Motor neuron (in vitro differentiated cells): ENCODE measurements at regions not wholly inside any gene's neighbourhood (a gene's known extent, or its start where the extent isn't known, plus 50 kb on each side); places are given as distances from the start of the nearest gene placed in this dataset.

Experiments used
- ATAC-seq, 8 experiments: fragments of 200-7000 bp; cut with Tn5 transposase; replicated peaks in 6 of 8; 2 replicates each; pipeline ENCODE4 v1.8.0; 2021; ENCODE audit warnings: mild to moderate bottlenecking in 8 of 8, moderate library complexity in 8 of 8
- H3K27ac ChIP-seq, 2 donors: fragments of 250-450 bp; sonication (Bioruptor Pico); 2 replicates each; pipeline ENCODE4 v1.9.0; 2021; ENCODE audit warnings: antibody characterized with exemption in 2 of 2, mild to moderate bottlenecking in 2 of 2, moderate library complexity in 1 of 2
- H3K4me1 ChIP-seq, 2 donors: fragments of 250-450 bp; sonication (Bioruptor Pico); replicated peaks in 1 of 2; 2 replicates each; pipeline ENCODE4 v1.6.1; 2021; ENCODE audit warnings: antibody characterized with exemption in 2 of 2, mild to moderate bottlenecking in 2 of 2, moderate library complexity in 1 of 2
- H3K4me3 ChIP-seq, 5 donors: fragments of 250-450 bp; sonication (Bioruptor Pico); 2 replicates each; pipeline ENCODE4 v1.9.0; 2021; ENCODE audit warnings: antibody characterized with exemption in 5 of 5, mild to moderate bottlenecking in 5 of 5, moderate library complexity in 4 of 5
- WGBS, 10 experiments: fragments of 450-650 bp; shearing (Covaris generic); methylation state at CpG; one replicate each; pipeline ENCODE4 v1.0.0; 2022; 5-methylcytosine and 5-hydroxymethylcytosine counted together
- in situ Hi-C, 9 experiments: fragments of 400-800 bp; cut with MboI; loops; one replicate each; pipeline ENCODE4 v1.15.0; 2021; ENCODE audit warnings: low sequenced_read_pairs in 9 of 9, low pct_unique_long_range_greater_than_20kb in 2 of 9; ENCODE audit not compliant: unreplicated experiment in 9 of 9

DNA sequence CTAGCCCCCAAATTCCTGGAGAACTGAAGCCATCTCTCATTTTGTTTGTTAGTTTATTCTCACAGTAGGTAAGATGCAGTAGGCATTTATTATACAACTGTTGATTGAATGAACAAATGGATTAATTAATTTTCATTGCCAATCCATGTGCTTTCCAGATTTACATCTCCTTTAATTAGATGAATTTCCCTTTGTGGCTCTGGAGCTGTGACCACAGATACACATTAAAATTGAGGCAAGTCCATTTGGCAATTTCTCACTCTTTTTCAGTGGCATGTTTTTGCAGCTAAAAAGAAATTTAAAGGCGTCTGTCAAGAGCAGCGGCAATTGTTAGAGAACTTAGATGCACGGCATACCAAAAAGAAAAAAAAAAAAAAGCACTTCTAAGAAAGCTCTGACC lies 635.4 kb upstream of the SOX9 start:
- H3K4me1 ChIP-seq, result no peaks in the 10 kb centered on the region
- 52 to 100% (median 80%) methylated on average over 1 to 3 of the region's 3 CpGs; no CpG with 5 or more reads in 1 of the 10 experiments for WGBS, 10 experiments
- in situ Hi-C loops, result loop anchor here in 1 of 9 experiments (25.0 kb wide), 2 partner anchors 627 to 848 kb away; partner anchors contain the start of gene SOX9
- no peak for ATAC-seq
- H3K4me3 ChIP-seq, result no peak overlapping the region
- H3K27ac ChIP-seq, result no peak overlapping the region

DNA sequence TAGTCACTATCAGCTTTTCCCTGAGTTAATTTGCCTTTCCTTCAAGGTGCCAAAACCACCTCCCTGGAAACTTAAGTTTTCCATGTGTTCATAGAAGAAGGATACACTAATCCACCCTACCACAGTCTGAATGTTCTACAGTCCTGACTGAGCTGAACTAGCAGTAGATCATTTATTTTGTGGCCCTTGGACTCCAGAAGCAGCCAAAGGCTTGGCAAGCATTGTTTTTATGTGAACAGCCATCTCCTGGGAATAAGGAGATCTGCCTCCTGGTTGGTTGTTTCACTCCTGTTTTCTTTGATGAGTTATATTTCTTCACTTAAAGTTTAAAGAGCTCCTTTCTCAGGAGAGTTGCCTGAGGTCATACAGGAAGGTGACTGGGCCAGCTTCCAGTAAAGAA lies 634.6 kb upstream of the SOX9 start:
- H3K4me1 ChIP-seq, result no peaks in the 10 kb centered on the region
- in situ Hi-C loops, result loop anchor here in 1 of 9 experiments (25.0 kb wide), 2 partner anchors 626 to 849 kb away; partner anchors contain the start of gene SOX9
- ATAC-seq, result no peak
- no peak overlapping the region for H3K4me3 ChIP-seq
- H3K27ac ChIP-seq, result no peak overlapping the region

DNA sequence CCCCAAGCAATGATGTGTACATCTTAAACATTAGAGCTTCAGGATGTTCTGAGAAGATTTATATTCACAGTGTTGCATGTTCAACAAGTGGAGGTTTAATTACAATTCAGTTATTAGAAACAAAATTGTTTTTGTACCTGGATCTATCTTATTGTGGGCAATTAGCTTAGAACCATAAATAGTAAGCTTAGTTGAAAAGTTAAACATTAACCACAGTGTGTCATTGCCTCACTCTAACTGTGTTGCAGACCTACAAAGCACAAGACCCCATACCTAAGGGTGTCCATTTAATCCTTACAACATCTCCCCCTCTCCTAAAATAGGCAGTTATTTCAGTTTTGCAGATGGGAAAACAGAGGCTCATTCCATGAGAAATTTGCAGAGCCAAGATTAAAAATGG lies 632.0 kb upstream of the SOX9 start:
- in situ Hi-C loops, result loop anchor here in 1 of 9 experiments (25.0 kb wide), 2 partner anchors 623 to 852 kb away; partner anchors contain the start of gene SOX9
- ATAC-seq, result no peak
- H3K27ac ChIP-seq, result no peak overlapping the region
- H3K4me1 ChIP-seq, result no peaks in the 10 kb centered on the region
- H3K4me3 ChIP-seq, result no peak overlapping the region

DNA sequence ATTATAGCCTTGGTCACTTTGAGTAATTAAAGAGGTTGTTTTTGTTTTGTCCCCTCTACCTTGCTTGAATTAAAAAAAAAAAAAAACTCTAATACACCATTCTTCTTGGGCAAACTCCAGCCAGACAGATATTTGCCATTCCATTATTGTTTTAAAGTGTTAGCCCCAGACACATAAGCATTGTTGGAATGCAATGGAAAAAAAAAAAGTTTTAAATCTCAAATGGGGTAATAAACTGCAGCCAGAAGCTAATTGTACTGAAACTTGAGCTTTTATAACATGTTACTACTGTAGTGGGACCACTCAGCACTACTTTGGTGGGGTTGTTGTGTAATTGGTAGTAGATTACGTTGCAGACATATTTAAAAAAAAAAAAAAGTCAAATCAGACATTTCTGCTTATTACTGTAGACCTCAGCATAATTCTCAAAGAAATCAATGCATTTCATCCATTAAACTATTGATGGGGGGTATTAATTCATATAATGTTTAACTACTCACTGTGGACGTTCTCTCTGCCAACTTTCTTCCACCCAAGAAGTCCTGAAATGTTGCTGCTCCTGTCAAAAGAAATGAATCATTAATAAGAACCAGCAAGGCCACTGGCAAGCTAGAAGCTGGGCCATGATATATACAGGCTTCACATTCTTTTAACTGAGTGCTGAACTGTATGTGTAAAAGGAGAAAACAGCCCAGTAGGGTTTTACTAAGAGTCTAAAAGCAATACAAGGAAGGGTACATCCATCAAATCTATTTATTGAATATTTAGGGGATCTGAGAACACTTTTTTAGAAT lies 626.6 kb upstream of the SOX9 start:
- ATAC-seq, result no peak
- 0 to 100% (median 25%) methylated on average over 1 to 2 of the region's 2 CpGs; no CpG with 5 or more reads in 1 of the 10 experiments for WGBS, 10 experiments
- no peak overlapping the region for H3K27ac ChIP-seq

DNA sequence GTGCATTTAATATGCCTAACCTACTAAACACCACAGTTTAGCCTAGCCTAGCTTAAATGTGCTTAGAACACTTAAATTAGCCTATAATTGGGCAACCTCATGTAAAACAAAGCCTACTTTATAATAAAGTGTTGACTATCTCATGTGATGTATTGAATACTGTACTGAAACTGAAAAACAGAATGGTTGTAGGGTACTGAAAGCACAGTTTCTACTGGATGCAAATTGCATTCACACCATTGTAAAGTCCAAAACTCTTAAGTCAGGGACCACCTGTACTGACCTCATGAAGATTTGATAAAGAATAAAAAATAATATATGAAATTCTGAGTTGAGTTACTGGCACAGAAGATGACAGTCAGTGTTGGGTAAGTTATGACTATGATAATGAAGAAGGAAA lies 625.4 kb upstream of the SOX9 start:
- Histone ChIP-seq H3K4me1 (no peaks in the 10 kb centered on the region), H3K27ac (no peak overlapping the region), H3K4me3 (no peak overlapping the region)
- in situ Hi-C loops, result loop anchor here in 1 of 9 experiments (25.0 kb wide), 2 partner anchors 617 to 858 kb away; partner anchors contain the start of gene SOX9
- ATAC-seq, result no peak

More for the DNA sequence above, 626.6 kb upstream of the SOX9 start:
- in situ Hi-C loops, result loop anchor here in 1 of 9 experiments (25.0 kb wide), 2 partner anchors 618 to 857 kb away; partner anchors contain the start of gene SOX9
- H3K4me3 ChIP-seq, result no peak overlapping the region
- no peaks in the 10 kb centered on the region for H3K4me1 ChIP-seq

DNA sequence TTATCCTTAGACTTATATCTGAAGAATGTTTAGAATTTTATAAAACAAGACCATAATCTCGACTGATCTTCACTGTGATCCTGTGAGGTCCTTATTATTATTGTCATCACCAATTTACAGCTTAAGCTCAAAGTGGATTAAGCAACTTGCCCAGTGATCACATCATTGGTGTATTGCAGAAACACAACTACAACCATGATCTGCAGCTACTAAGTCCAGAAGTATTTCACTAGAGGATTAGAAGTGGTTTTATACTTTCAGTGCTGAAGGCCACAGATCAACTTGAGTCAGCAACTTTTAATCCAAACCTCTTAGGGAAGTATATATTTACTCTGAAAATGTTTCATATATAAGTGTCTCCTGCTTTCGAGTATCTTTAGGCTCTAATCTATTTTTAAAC lies 624.3 kb upstream of the SOX9 start:
- no peak for ATAC-seq
- Histone ChIP-seq H3K27ac (no peak overlapping the region), H3K4me1 (peaks cover 0 to 4% of the 10 kb centered on the region in 2 donors), H3K4me3 (no peak overlapping the region)
- in situ Hi-C loops, result loop anchor here in 1 of 9 experiments (25.0 kb wide), 2 partner anchors 616 to 859 kb away; partner anchors contain the start of gene SOX9
- WGBS, 10 experiments, result 0 to 92% (median 64%) methylated on average over 1 to 2 of the region's 2 CpGs; no CpG with 5 or more reads in 2 of the 10 experiments

DNA sequence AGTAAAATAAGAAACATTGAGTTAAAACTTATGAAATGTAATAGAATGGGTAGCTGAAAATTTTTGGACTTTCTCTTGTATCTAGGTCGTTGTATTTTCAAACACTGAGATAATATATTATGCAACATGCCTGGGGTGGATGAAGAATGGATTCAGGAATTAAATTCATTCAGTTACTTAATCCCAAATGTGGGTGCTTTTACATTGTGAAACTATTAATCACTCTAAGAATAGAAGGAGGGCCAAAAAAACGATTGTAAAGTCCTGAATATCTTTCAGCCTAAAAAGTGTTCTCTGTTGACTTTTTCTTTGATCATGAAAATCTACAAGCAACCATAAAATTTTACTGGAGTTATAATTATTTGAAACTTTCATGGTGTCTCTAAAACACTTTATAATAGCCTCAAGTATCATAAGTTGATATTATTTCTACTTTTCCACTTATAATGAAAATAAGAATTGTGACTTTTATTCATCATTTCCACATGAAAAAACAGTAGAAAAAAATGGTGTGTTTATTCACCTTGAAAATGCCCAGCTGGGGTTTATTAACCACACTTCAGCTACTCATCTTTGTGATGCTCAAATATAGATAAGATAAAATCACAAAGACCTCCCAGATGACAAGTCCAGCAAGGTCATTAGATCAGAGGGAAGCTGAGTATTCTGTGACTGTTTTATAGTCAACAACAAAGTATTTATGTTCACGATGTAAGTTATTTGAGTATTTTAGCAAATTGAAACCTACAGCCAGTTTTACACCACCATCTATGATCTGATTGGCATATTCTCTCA lies 619.9 kb upstream of the SOX9 start:
- in situ Hi-C loops, result no loop called here
- 0 to 90% (median 50%) methylated on average over 1 to 3 of the region's 3 CpGs for WGBS, 10 experiments
- Histone ChIP-seq H3K27ac (no peak overlapping the region), H3K4me3 (no peak overlapping the region), H3K4me1 (peaks cover 0 to 4% of the 10 kb centered on the region in 2 donors)
- ATAC-seq, result no peak

DNA sequence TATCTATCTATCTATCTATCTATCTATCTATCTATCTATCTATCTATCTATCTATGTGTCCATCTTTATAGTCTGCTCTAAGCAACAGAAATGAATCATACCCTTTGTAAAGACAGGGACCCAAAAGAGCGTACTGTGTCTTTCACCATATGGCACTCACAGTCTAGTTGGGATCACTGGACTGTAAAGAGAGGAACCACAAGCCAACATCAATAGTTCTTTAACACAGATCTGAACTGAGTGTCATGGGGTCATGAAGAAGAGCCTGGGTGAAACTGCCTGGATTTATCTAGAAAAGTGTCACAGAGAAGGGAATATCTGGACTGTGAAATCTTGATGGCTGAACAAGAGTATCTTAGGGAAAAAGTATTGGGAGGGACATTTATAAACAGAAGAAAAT lies 619.1 kb upstream of the SOX9 start:
- Histone ChIP-seq H3K27ac (no peak overlapping the region), H3K4me3 (no peak overlapping the region), H3K4me1 (peaks cover 0 to 4% of the 10 kb centered on the region in 2 donors)
- no peak for ATAC-seq
- in situ Hi-C loops, result no loop called here
- whole genome bisulfite sequencing, 10 experiments, result 86 to 100% (median 100%) methylated on average over 1 of the region's 1 CpG; no CpG with 5 or more reads in 3 of the 10 experiments

DNA sequence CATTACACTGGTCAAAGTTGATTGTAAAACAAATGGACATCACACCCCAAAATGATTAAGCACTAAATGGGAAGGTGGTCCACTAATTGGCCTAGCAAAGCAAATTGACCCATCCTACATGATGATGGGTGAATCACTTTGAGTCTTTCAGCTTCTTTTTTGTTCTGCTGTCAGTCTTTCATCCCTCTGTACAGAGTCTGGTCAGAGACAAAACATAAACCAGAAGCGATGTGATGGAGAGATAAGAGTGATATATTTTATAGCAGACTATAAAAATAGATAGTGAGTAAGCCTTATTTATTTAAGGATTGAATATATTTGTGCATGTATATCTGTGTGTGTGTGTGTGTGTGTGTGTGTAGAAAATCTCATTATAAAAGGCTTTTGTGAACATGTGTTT lies 618.4 kb upstream of the SOX9 start:
- Histone ChIP-seq H3K4me1 (peaks cover 0 to 4% of the 10 kb centered on the region in 2 donors), H3K27ac (no peak overlapping the region), H3K4me3 (no peak overlapping the region)
- in situ Hi-C loops, result no loop called here
- 33 to 100% (median 100%) methylated on average over 1 of the region's 1 CpG; no CpG with 5 or more reads in 3 of the 10 experiments for WGBS, 10 experiments
- no peak for ATAC-seq

DNA sequence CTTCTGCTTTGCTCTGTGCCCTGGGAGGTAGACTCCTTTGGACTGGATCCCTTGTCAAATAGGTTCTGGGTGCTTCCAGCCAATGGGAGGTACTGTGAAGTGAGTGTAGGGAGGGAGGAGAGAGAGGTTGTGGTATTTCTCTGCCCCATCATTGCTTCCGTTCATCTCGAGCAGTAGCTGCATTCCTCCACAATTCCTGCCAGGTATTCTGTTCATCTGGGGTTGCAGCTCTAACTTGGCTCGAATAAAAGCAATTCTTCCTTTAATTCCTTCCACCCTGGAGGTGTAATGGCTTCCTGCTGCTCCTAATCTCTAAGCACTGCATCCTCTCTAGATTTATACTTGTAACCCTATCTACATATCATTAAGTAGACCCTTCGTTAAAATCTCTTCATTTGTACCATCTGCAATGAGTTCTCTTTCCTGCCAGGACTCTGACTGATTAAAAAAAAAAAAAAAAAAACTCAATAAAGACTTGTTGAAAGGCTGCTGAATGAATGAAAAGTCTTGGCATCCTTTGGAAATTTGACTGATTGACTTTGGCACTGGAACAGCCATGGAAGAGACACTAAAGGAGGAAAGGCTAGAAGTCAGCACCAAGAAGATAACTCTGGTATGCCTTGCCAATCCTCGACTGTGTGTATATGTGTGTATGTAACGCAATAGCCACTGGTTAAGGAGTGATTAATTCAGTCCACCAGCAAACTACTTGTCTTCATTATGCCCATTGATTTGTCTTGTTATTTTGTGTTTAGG lies 616.9 kb upstream of the SOX9 start:
- Histone ChIP-seq H3K27ac (no peak overlapping the region), H3K4me1 (peaks cover 0 to 8% of the 10 kb centered on the region in 2 donors), H3K4me3 (no peak overlapping the region)
- in situ Hi-C loops, result no loop called here
- no peak for ATAC-seq
- WGBS, 10 experiments, result 20 to 100% (median 73%) methylated on average over 1 to 5 of the region's 6 CpGs

DNA sequence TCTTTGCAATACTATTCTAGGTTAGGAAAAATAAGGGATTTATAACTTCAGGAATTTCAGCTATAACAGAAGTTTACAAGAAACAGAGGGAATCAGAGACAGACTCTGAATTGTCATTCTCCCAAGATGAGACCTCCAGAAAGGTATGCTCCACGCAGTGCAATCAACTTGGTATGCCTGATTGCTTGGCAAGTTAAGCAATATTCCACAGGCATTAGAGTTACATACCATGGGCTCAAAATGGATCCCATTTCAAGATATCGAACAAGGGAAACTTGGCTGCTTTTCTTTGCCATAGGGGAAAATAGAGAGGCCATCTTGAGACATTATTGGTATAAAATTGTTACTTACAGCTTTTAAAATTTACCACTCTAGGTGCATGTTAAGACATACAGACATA lies 615.6 kb upstream of the SOX9 start:
- Histone ChIP-seq H3K4me3 (no peak overlapping the region), H3K4me1 (peaks cover 0 to 11% of the 10 kb centered on the region in 2 donors), H3K27ac (no peak overlapping the region)
- WGBS, 10 experiments, result 11 to 100% (median 86%) methylated on average over 1 to 2 of the region's 2 CpGs
- no peak for ATAC-seq
- in situ Hi-C loops, result no loop called here

DNA sequence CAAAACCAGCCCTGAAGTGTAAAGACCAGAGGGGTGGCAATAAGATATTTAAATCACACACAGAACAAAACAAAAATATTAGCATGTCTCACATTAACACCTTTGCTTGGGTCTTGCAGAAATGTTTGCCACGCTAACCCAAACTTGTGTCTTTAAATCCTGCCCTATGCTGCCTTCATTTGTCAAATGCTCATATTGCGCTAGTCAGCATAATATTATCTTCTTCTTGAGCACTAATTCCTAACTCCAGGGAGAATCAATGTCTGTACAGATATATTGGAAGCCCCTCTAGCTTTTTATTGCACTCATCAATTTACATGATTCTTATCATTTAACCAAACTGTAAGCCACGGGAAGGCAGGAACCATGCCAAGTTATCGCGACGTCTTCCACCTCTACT lies 614.8 kb upstream of the SOX9 start:
- no peak for ATAC-seq
- WGBS, 10 experiments, result 57 to 96% (median 84%) methylated on average over 1 to 6 of the region's 6 CpGs; no CpG with 5 or more reads in 2 of the 10 experiments
- no peak overlapping the region for H3K27ac ChIP-seq
- no peak overlapping the region for H3K4me3 ChIP-seq
- in situ Hi-C loops, result no loop called here
- peaks cover 0 to 11% of the 10 kb centered on the region in 2 donors for H3K4me1 ChIP-seq
